PC-9 (cell line): ENCODE measurements at regions not wholly inside any gene's neighbourhood (a gene's known extent, or its start where the extent isn't known, plus 50 kb on each side); places are given as distances from the start of the nearest gene placed in this dataset.

Experiments
- BruUV-seq: library from RNA; stranded (reverse); fragments of 400-500 nt; replicated peaks from 2 replicates; lab custom pipeline; 2021; lab: Mats Ljungman, UMichigan
- CTCF ChIA-PET: fragments of 300-600 bp; sonication (Branson Sonifier 250); formaldehyde crosslinking; loops from one replicate; lab custom pipeline; 2022; ENCODE audit warnings: antibody characterized with exemption; lab: Charles Lee
- POLR2A ChIA-PET: fragments of 300-600 bp; sonication (Branson Sonifier 250); formaldehyde crosslinking; loops from one replicate; lab custom pipeline; 2022; ENCODE audit warnings: antibody characterized with exemption; ENCODE audit not compliant: unreplicated experiment; lab: Charles Lee
- DNase-seq, 2 experiments: peaks; one replicate each; pipeline versions ENCODE4 v3.0.0 to v3.0.0-alpha.2; 2015 to 2022; ENCODE audit warnings: mixed read lengths in 1 of 2
- H2AFZ ChIP-seq: fragments of 200-600 bp; sonication (generic); 2 replicates; pipeline ENCODE4 v1.8.1; 2017; ENCODE audit warnings: antibody characterized with exemption
- H3F3A ChIP-seq: fragments of 200-600 bp; sonication (generic); 2 replicates; pipeline ENCODE4 v1.8.1; 2017; ENCODE audit warnings: antibody characterized with exemption, mild to moderate bottlenecking, low read depth; ENCODE audit not compliant: insufficient read depth
- H3K27ac ChIP-seq: fragments of 200-600 bp; sonication (generic); 2 replicates; pipeline ENCODE4 v1.6.1; 2016; ENCODE audit warnings: mixed run types
- H3K27me3 ChIP-seq: fragments of 200-600 bp; sonication (generic); 2 replicates; pipeline ENCODE4 v1.6.1; 2016; ENCODE audit warnings: low read depth, mixed run types; ENCODE audit not compliant: insufficient read depth
- H3K36me3 ChIP-seq: fragments of 200-600 bp; sonication (generic); 2 replicates; pipeline ENCODE4 v1.6.1; 2016; ENCODE audit warnings: low read depth, mixed run types
- H3K4me1 ChIP-seq: fragments of 200-600 bp; sonication (generic); replicated peaks from 2 replicates; pipeline ENCODE4 v1.6.1; 2016; ENCODE audit warnings: mixed run types; ENCODE audit not compliant: insufficient read depth
- H3K4me2 ChIP-seq: fragments of 200-600 bp; sonication (generic); 2 replicates; pipeline ENCODE4 v1.6.1; 2017; ENCODE audit warnings: mixed run types
- H3K4me3 ChIP-seq: fragments of 200-600 bp; sonication (generic); 2 replicates; pipeline ENCODE4 v1.6.1; 2016; ENCODE audit warnings: mixed run types
- H3K79me2 ChIP-seq: fragments of 200-600 bp; sonication (generic); 2 replicates; pipeline ENCODE4 v1.6.1; 2017; ENCODE audit warnings: low read depth, mixed run types
- H3K9me2 ChIP-seq: fragments of 200-600 bp; sonication (generic); 2 replicates; pipeline ENCODE4 v1.8.1; 2017; ENCODE audit warnings: mild to moderate bottlenecking; ENCODE audit not compliant: insufficient read depth
- H3K9me3 ChIP-seq: fragments of 200-600 bp; sonication (generic); 2 replicates; pipeline ENCODE4 v1.8.1; 2016; ENCODE audit warnings: low read depth; ENCODE audit not compliant: insufficient read depth
- H4K20me1 ChIP-seq: fragments of 200-600 bp; sonication (generic); 2 replicates; pipeline ENCODE4 v1.8.1; 2017; ENCODE audit not compliant: insufficient read depth
- CTCF ChIP-seq: fragments of 200-600 bp; sonication (generic); conservative IDR thresholded peaks from 2 replicates; pipeline ENCODE4 v1.6.1; 2017; ENCODE audit warnings: mixed run types, antibody characterized with exemption, mild to moderate bottlenecking, moderate library complexity
- EZH2 ChIP-seq: fragments of 200-600 bp; sonication (generic); IDR thresholded peaks from 2 replicates; pipeline ENCODE4 v1.8.0; 2017; ENCODE audit warnings: antibody characterized with exemption, low read depth
- intact Hi-C: fragments of 100-400 bp; cut with micrococcal nuclease; formaldehyde crosslinking; loops from one replicate; pipeline ENCODE4 v1.10.0; 2022; ENCODE audit not compliant: unreplicated experiment

- no peak for DNase-seq
- intact Hi-C loops: no loop called here
Observed at GRCh38 chr3:94779699-94780098, 716.8 kb downstream of the NSUN3 start.

GRCh38 chr3:94784274-94784673 lies 721.4 kb downstream of the NSUN3 start:
- no peaks in the 10 kb centered on the region for H3F3A ChIP-seq
- H3K79me2 ChIP-seq: no peaks in the 10 kb centered on the region
- H3K9me2 ChIP-seq: no peaks in the 10 kb centered on the region
- CTCF ChIA-PET: no interaction called here
- no peaks in the 10 kb centered on the region for H3K9me3 ChIP-seq
- H3K4me1 ChIP-seq: no peaks in the 10 kb centered on the region
- BruUV-seq: no TSS peak
- no peak overlapping the region for H3K27ac ChIP-seq
- no peak overlapping the region for H3K4me2 ChIP-seq
- DNase-seq: no peak
- POLR2A ChIA-PET: no interaction called here
- no peaks in the 10 kb centered on the region for H3K36me3 ChIP-seq
- TF ChIP-seq CTCF (no peak), EZH2 (no peak)
- intact Hi-C loops: no loop called here
- no peak overlapping the region for H2AFZ ChIP-seq
- no peaks in the 10 kb centered on the region for H3K27me3 ChIP-seq
- H3K4me3 ChIP-seq: no peak overlapping the region
- no peaks in the 10 kb centered on the region for H4K20me1 ChIP-seq

More at GRCh38 chr3:94779699-94780098, 716.8 kb downstream of the NSUN3 start:
- Histone ChIP-seq H3F3A (no peaks in the 10 kb centered on the region), H3K9me2 (0 out of 2 replicates have a peak, but pooled peaks cover under 1% of the 10 kb centered on the region), H3K4me1 (no peaks in the 10 kb centered on the region), H3K4me2 (no peak overlapping the region), H3K4me3 (no peak overlapping the region), H2AFZ (no peak overlapping the region), H3K9me3 (no peaks in the 10 kb centered on the region), H3K36me3 (no peaks in the 10 kb centered on the region), H4K20me1 (no peaks in the 10 kb centered on the region), H3K27me3 (no peaks in the 10 kb centered on the region), H3K27ac (no peak overlapping the region), H3K79me2 (no peaks in the 10 kb centered on the region)
- ChIA-PET CTCF (no interaction called here), POLR2A (no interaction called here)
- BruUV-seq: no TSS peak
- TF ChIP-seq EZH2 (no peak), CTCF (no peak)

GRCh38 chr3:94787066-94787465 lies 724.2 kb downstream of the NSUN3 start:
- DNase-seq: no peak
- Histone ChIP-seq H2AFZ (no peak overlapping the region; the same call in 1 of the 2 replicates), H3K4me1 (no peaks in the 10 kb centered on the region), H3K79me2 (no peaks in the 10 kb centered on the region), H3F3A (no peaks in the 10 kb centered on the region), H3K27ac (no peak overlapping the region), H3K36me3 (no peaks in the 10 kb centered on the region), H3K4me3 (no peak overlapping the region), H3K27me3 (no peaks in the 10 kb centered on the region), H3K9me2 (no peaks in the 10 kb centered on the region), H3K9me3 (no peaks in the 10 kb centered on the region), H4K20me1 (no peaks in the 10 kb centered on the region), H3K4me2 (no peak overlapping the region)
- BruUV-seq: no TSS peak
- POLR2A ChIA-PET: no interaction called here
- intact Hi-C loops: no loop called here
- CTCF ChIA-PET: no interaction called here
- TF ChIP-seq EZH2: no peak
- TF ChIP-seq CTCF: no peak
